Thoracic aorta (tissue), 2 donors: ENCODE measurements at regions not wholly inside any gene's neighbourhood (a gene's known extent, or its start where the extent isn't known, plus 50 kb on each side); places are given as distances from the start of the nearest gene placed in this dataset.

Experiments
- ATAC-seq: fragments of 150-250 bp; one replicate; pipeline ENCODE4 v1.8.0; 2017; ENCODE audit warnings: low read depth; ENCODE audit not compliant: insufficient number of reproducible peaks, low FRiP score
- DNase-seq: peaks from one replicate; pipeline ENCODE4 v3.0.0-alpha.2; 2020; ENCODE audit warnings: low spot score
- H3K27ac ChIP-seq, 2 donors: fragments of 200-600 bp; sonication (generic); 1 replicate in 1 of 2; 2 replicates in 1 of 2; pipeline ENCODE4 v1.5.1; 2016; ENCODE audit warnings: mild to moderate bottlenecking in 2 of 2, moderate library complexity in 2 of 2
- H3K27me3 ChIP-seq: fragments of 200-600 bp; sonication (generic); replicated peaks from 2 replicates; pipeline ENCODE4 v1.6.0; 2016; ENCODE audit warnings: mild to moderate bottlenecking; ENCODE audit not compliant: insufficient read depth
- H3K36me3 ChIP-seq: fragments of 200-600 bp; sonication (generic); one replicate; pipeline ENCODE4 v1.5.1; 2016
- H3K4me1 ChIP-seq, 2 donors: fragments of 200-600 bp; sonication (generic); 1 replicate in 1 of 2; 2 replicates in 1 of 2; pipeline versions ENCODE4 v1.5.1 to v1.6.0; 2016; ENCODE audit warnings: low read depth in 2 of 2, mild to moderate bottlenecking in 1 of 2; ENCODE audit not compliant: control insufficient read depth in 1 of 2
- H3K4me3 ChIP-seq: fragments of 200-600 bp; sonication (generic); 2 replicates; pipeline ENCODE4 v1.5.1; 2016; ENCODE audit warnings: mild to moderate bottlenecking
- H3K9me3 ChIP-seq: fragments of 200-600 bp; sonication (generic); 2 replicates; pipeline ENCODE4 v1.5.1; 2016
- CTCF ChIP-seq: fragments of 200-600 bp; sonication (generic); IDR thresholded peaks from one replicate; pipeline ENCODE4 v1.5.1; 2019; ENCODE audit warnings: antibody characterized with exemption

- Histone ChIP-seq H3K9me3 (no peaks in the 10 kb centered on the region), H3K4me3 (no peak overlapping the region), H3K36me3 (no peaks in the 10 kb centered on the region), H3K27me3 (no peaks in the 10 kb centered on the region), H3K4me1 (peaks cover 6 to 14% of the 10 kb centered on the region in 2 donors), H3K27ac (no peak overlapping the region)
- no peak for ATAC-seq
- TF ChIP-seq CTCF = no peak
- DNase-seq = no peak
These were observed 292.6 kb upstream of the SPTLC3 start for GRCh38 chr20:12715991-12716680.

GRCh38 chr20:12717061-12717460 is 291.7 kb upstream of the SPTLC3 start:
- Histone ChIP-seq H3K4me1 (peaks cover 2 to 4% of the 10 kb centered on the region in 2 donors), H3K36me3 (no peaks in the 10 kb centered on the region), H3K9me3 (no peaks in the 10 kb centered on the region), H3K27ac (no peak overlapping the region), H3K27me3 (no peaks in the 10 kb centered on the region), H3K4me3 (no peak overlapping the region)
- ATAC-seq (no peak), DNase-seq (no peak)
- TF ChIP-seq CTCF = no peak

GRCh38 chr20:12718619-12719018 is 290.2 kb upstream of the SPTLC3 start:
- Histone ChIP-seq H3K27ac (no peak overlapping the region), H3K36me3 (no peaks in the 10 kb centered on the region), H3K27me3 (no peaks in the 10 kb centered on the region), H3K4me3 (no peak overlapping the region), H3K4me1 (peaks cover 0 to 2% of the 10 kb centered on the region in 2 donors), H3K9me3 (no peaks in the 10 kb centered on the region)
- no peak for ATAC-seq
- TF ChIP-seq CTCF = no peak
- DNase-seq = no peak

GRCh38 chr20:12721636-12722035 is 287.1 kb upstream of the SPTLC3 start:
- Histone ChIP-seq H3K9me3 (no peaks in the 10 kb centered on the region), H3K36me3 (no peaks in the 10 kb centered on the region), H3K4me1 (peaks cover 0 to 2% of the 10 kb centered on the region in 2 donors), H3K27ac (no peak overlapping the region), H3K27me3 (no peaks in the 10 kb centered on the region), H3K4me3 (no peak overlapping the region)
- no peak for TF ChIP-seq CTCF
- no peak for ATAC-seq
- DNase-seq = no peak

- Histone ChIP-seq H3K4me1 (peaks cover 0 to 2% of the 10 kb centered on the region in 2 donors), H3K36me3 (no peaks in the 10 kb centered on the region), H3K4me3 (no peak overlapping the region), H3K27ac (no peak overlapping the region), H3K27me3 (no peaks in the 10 kb centered on the region), H3K9me3 (no peaks in the 10 kb centered on the region)
- no peak for TF ChIP-seq CTCF
- no peak for DNase-seq
- no peak for ATAC-seq
These were observed 286.7 kb upstream of the SPTLC3 start for GRCh38 chr20:12722091-12722490.
